ENCODE measurements at regions not wholly inside any gene's neighbourhood (a gene's known extent, or its start where the extent isn't known, plus 50 kb on each side); places are given as distances from the start of the nearest gene placed in this dataset.

GRCh38 chr9:1200847-1201251 lies 150.7 kb downstream of the DMRT2 start:
- no peak for FAIRE-seq

GRCh38 chr9:1201262-1201661 lies 151.1 kb downstream of the DMRT2 start:
- FAIRE-seq (no peak), DNase-seq (ENCODE audit: extremely low spot score, insufficient read length, low read depth) (no peak)

More at GRCh38 chr9:1200847-1201251, 150.7 kb downstream of the DMRT2 start:
- no peak for DNase-seq (ENCODE audit: extremely low spot score, insufficient read length, low read depth)

GRCh38 chr9:1201901-1202300 lies 151.7 kb downstream of the DMRT2 start:
- FAIRE-seq = no peak
- DNase-seq (ENCODE audit: extremely low spot score, insufficient read length, low read depth) = no peak

- FAIRE-seq = no peak
Measured at GRCh38 chr9:1202512-1203280, 152.5 kb downstream of the DMRT2 start.

GRCh38 chr9:1207686-1208085 lies 157.5 kb downstream of the DMRT2 start:
- FAIRE-seq (no peak), DNase-seq (ENCODE audit: extremely low spot score, insufficient read length, low read depth) (no peak)

More at GRCh38 chr9:1202512-1203280, 152.5 kb downstream of the DMRT2 start:
- no peak for DNase-seq (ENCODE audit: extremely low spot score, insufficient read length, low read depth)

- FAIRE-seq (no peak), DNase-seq (ENCODE audit: extremely low spot score, insufficient read length, low read depth) (no peak)
Measured at GRCh38 chr9:1208157-1208556, 158.0 kb downstream of the DMRT2 start.

GRCh38 chr9:1210954-1211353 lies 160.8 kb downstream of the DMRT2 start:
- no peak for FAIRE-seq

GRCh38 chr9:1216532-1216931 lies 166.4 kb downstream of the DMRT2 start:
- FAIRE-seq (no peak), DNase-seq (ENCODE audit: extremely low spot score, insufficient read length, low read depth) (no peak)

More at GRCh38 chr9:1210954-1211353, 160.8 kb downstream of the DMRT2 start:
- no peak for DNase-seq (ENCODE audit: extremely low spot score, insufficient read length, low read depth)

GRCh38 chr9:1217076-1217475 lies 166.9 kb downstream of the DMRT2 start:
- no peak for DNase-seq (ENCODE audit: extremely low spot score, insufficient read length, low read depth)
- FAIRE-seq = no peak

- no peak for FAIRE-seq
- no peak for DNase-seq (ENCODE audit: extremely low spot score, insufficient read length, low read depth)
Measured at GRCh38 chr9:1219284-1219683, 169.1 kb downstream of the DMRT2 start.

GRCh38 chr9:1221298-1221697 lies 171.1 kb downstream of the DMRT2 start:
- DNase-seq (ENCODE audit: extremely low spot score, insufficient read length, low read depth) (no peak), FAIRE-seq (no peak)

GRCh38 chr9:1222511-1222910 lies 172.4 kb downstream of the DMRT2 start:
- DNase-seq (ENCODE audit: extremely low spot score, insufficient read length, low read depth) (no peak), FAIRE-seq (no peak)

GRCh38 chr9:1231998-1232919 lies 182.1 kb downstream of the DMRT2 start:
- DNase-seq (ENCODE audit: extremely low spot score, insufficient read length, low read depth) = no peak
- FAIRE-seq = peak; percentile 38

- DNase-seq (ENCODE audit: extremely low spot score, insufficient read length, low read depth) = no peak
- FAIRE-seq = no peak
Measured at GRCh38 chr9:1233568-1233967, 183.4 kb downstream of the DMRT2 start.

- no peak for FAIRE-seq
- no peak for DNase-seq (ENCODE audit: extremely low spot score, insufficient read length, low read depth)
Measured at GRCh38 chr9:1235650-1236049, 185.5 kb downstream of the DMRT2 start.

GRCh38 chr9:1236061-1236460 lies 185.9 kb downstream of the DMRT2 start:
- DNase-seq (ENCODE audit: extremely low spot score, insufficient read length, low read depth) = no peak
- no peak for FAIRE-seq

- FAIRE-seq = no peak
- no peak for DNase-seq (ENCODE audit: extremely low spot score, insufficient read length, low read depth)
Measured at GRCh38 chr9:1238407-1238806, 188.2 kb downstream of the DMRT2 start.

GRCh38 chr9:1248743-1249142 lies 198.6 kb downstream of the DMRT2 start:
- FAIRE-seq = no peak
- DNase-seq (ENCODE audit: extremely low spot score, insufficient read length, low read depth) = no peak

- no peak for DNase-seq (ENCODE audit: extremely low spot score, insufficient read length, low read depth)
- no peak for FAIRE-seq
Measured at GRCh38 chr9:1253064-1253979, 203.2 kb downstream of the DMRT2 start.

GRCh38 chr9:1254071-1254470 lies 203.9 kb downstream of the DMRT2 start:
- FAIRE-seq = no peak
- DNase-seq (ENCODE audit: extremely low spot score, insufficient read length, low read depth) = no peak
